WTC11 (cell line): ENCODE measurements at regions not wholly inside any gene's neighbourhood (a gene's known extent, or its start where the extent isn't known, plus 50 kb on each side); places are given as distances from the start of the nearest gene placed in this dataset.

Experiments used
- ATAC-seq: fragments of 200-7000 bp; cut with Tn5 transposase; 2 replicates; pipeline ENCODE4 v1.10.0; 2021; ENCODE audit warnings: mild to moderate bottlenecking, moderate library complexity
- CTCF ChIA-PET: fragments of 300-600 bp; sonication (Branson Sonifier 250); formaldehyde crosslinking; loops from one replicate; lab custom pipeline; 2021; ENCODE audit warnings: antibody characterized with exemption; lab: Charles Lee
- POLR2A ChIA-PET: fragments of 350-600 bp; sonication (Branson Sonifier 250); formaldehyde crosslinking; loops from one replicate; lab custom pipeline; 2021; ENCODE audit warnings: antibody characterized with exemption; lab: Charles Lee
- DNase-seq: peaks from one replicate; pipeline ENCODE4 v3.0.0; 2021; ENCODE audit warnings: low spot score
- H3K27ac Mint-ChIP-seq: 2 replicates; pipeline ENCODE4 v1.8.0; 2021; ENCODE audit warnings: mixed read lengths
- H3K27me3 Mint-ChIP-seq: 2 replicates; pipeline ENCODE4 v1.8.0; 2021; ENCODE audit warnings: low read depth, mild to moderate bottlenecking, moderate library complexity, mixed read lengths
- H3K36me3 Mint-ChIP-seq: 2 replicates; pipeline ENCODE4 v1.8.0; 2021; ENCODE audit warnings: mixed read lengths
- H3K4me1 Mint-ChIP-seq: 2 replicates; pipeline ENCODE4 v1.8.0; 2022; ENCODE audit warnings: mixed read lengths
- H3K4me3 Mint-ChIP-seq: 2 replicates; pipeline ENCODE4 v1.8.0; 2021; ENCODE audit warnings: mild to moderate bottlenecking, moderate library complexity, mixed read lengths
- H3K9me3 Mint-ChIP-seq: 2 replicates; pipeline ENCODE4 v1.8.0; 2021; ENCODE audit warnings: mixed read lengths
- E2F4 ChIP-seq: sonication (generic); formaldehyde crosslinking; IDR thresholded peaks from 2 replicates; pipeline ENCODE4 v1.8.1; 2022; ENCODE audit warnings: low read depth, mild to moderate bottlenecking, moderate library complexity, missing genetic modification reagents, borderline replicate concordance
- ERG ChIP-seq: fragments of 250-450 bp; sonication (Bioruptor Pico); IDR thresholded peaks from 2 replicates; pipeline ENCODE4 v1.8.0; 2021; ENCODE audit warnings: mild to moderate bottlenecking
- FOXJ3 ChIP-seq: sonication (generic); formaldehyde crosslinking; IDR thresholded peaks from 2 replicates; pipeline ENCODE4 v1.9.0; 2021; ENCODE audit warnings: missing genetic modification reagents, mild to moderate bottlenecking, borderline replicate concordance
- GABPB1 ChIP-seq: sonication (generic); formaldehyde crosslinking; IDR thresholded peaks from 2 replicates; pipeline ENCODE4 v1.8.1; 2023; ENCODE audit warnings: mild to moderate bottlenecking, missing genetic modification reagents
- MYBL2 ChIP-seq: sonication (generic); formaldehyde crosslinking; IDR thresholded peaks from 2 replicates; pipeline ENCODE4 v1.8.1; 2023; ENCODE audit warnings: mild to moderate bottlenecking, moderate library complexity, missing genetic modification reagents
- NFATC4 ChIP-seq: fragments of 250-450 bp; sonication (Bioruptor Pico); IDR thresholded peaks from 2 replicates; pipeline ENCODE4 v1.9.0; 2021; ENCODE audit warnings: mild to moderate bottlenecking
- NR1H2 ChIP-seq: sonication (generic); formaldehyde crosslinking; IDR thresholded peaks from 2 replicates; pipeline ENCODE4 v1.9.0; 2021; ENCODE audit warnings: mild to moderate bottlenecking, moderate library complexity, missing genetic modification reagents
- NR2C2 ChIP-seq: sonication (generic); formaldehyde crosslinking; IDR thresholded peaks from 2 replicates; pipeline ENCODE4 v1.8.0; 2022; ENCODE audit warnings: mild to moderate bottlenecking, missing genetic modification reagents
- PREB ChIP-seq: sonication (generic); formaldehyde crosslinking; IDR thresholded peaks from 2 replicates; pipeline ENCODE4 v1.8.1; 2022; ENCODE audit warnings: mild to moderate bottlenecking, missing genetic modification reagents, moderate library complexity, borderline replicate concordance
- RORB ChIP-seq: fragments of 250-450 bp; sonication (Bioruptor Pico); IDR thresholded peaks from 2 replicates; pipeline ENCODE4 v1.9.0; 2021; ENCODE audit warnings: mild to moderate bottlenecking
- SMAD3 ChIP-seq: sonication (generic); formaldehyde crosslinking; IDR thresholded peaks from 2 replicates; pipeline ENCODE4 v1.8.0; 2022; ENCODE audit warnings: missing genetic modification reagents, mild to moderate bottlenecking, borderline replicate concordance
- SMAD4 ChIP-seq: sonication (generic); formaldehyde crosslinking; IDR thresholded peaks from 2 replicates; pipeline ENCODE4 v1.8.0; 2022; ENCODE audit warnings: mild to moderate bottlenecking, missing genetic modification reagents
- SP1 ChIP-seq: sonication (generic); formaldehyde crosslinking; conservative IDR thresholded peaks from 2 replicates; pipeline ENCODE4 v1.8.1; 2022; ENCODE audit warnings: missing genetic modification reagents
- TP53 ChIP-seq: sonication (generic); formaldehyde crosslinking; IDR thresholded peaks from 2 replicates; pipeline ENCODE4 v1.8.1; 2023; ENCODE audit warnings: mild to moderate bottlenecking, missing genetic modification reagents
- ZBTB21 ChIP-seq: sonication (generic); formaldehyde crosslinking; IDR thresholded peaks from 2 replicates; pipeline ENCODE4 v1.8.1; 2023; ENCODE audit warnings: mild to moderate bottlenecking, missing genetic modification reagents, borderline replicate concordance
- ZBTB43 ChIP-seq: sonication (generic); formaldehyde crosslinking; IDR thresholded peaks from 2 replicates; pipeline ENCODE4 v1.8.1; 2023; ENCODE audit warnings: mild to moderate bottlenecking, missing genetic modification reagents
- ZNF317 ChIP-seq: sonication (generic); formaldehyde crosslinking; IDR thresholded peaks from 2 replicates; pipeline ENCODE4 v1.8.1; 2023; ENCODE audit warnings: low read depth, mild to moderate bottlenecking, moderate library complexity, missing genetic modification reagents, borderline replicate concordance
- ZNF671 ChIP-seq: fragments of 250-450 bp; sonication (Bioruptor Pico); IDR thresholded peaks from 2 replicates; pipeline ENCODE4 v1.8.0; 2021; ENCODE audit warnings: mild to moderate bottlenecking
- TF ChIP-seq, protein P1 (sequence below): sonication (generic); formaldehyde crosslinking; IDR thresholded peaks from 2 replicates; pipeline ENCODE4 v1.8.0; 2022; ENCODE audit warnings: mild to moderate bottlenecking, missing genetic modification reagents
- TF ChIP-seq, protein P2 (sequence below): sonication (generic); formaldehyde crosslinking; IDR thresholded peaks from 2 replicates; pipeline ENCODE4 v1.8.1; 2022; ENCODE audit warnings: missing genetic modification reagents, borderline replicate concordance
- TF ChIP-seq, protein P3 (sequence below): fragments of 250-450 bp; sonication (Bioruptor Pico); IDR thresholded peaks from 2 replicates; pipeline ENCODE4 v1.9.0; 2021; ENCODE audit warnings: mild to moderate bottlenecking
- TF ChIP-seq, protein P4 (sequence below): sonication (generic); formaldehyde crosslinking; IDR thresholded peaks from 2 replicates; pipeline ENCODE4 v1.8.0; 2023; ENCODE audit warnings: mild to moderate bottlenecking, missing genetic modification reagents

DNA sequence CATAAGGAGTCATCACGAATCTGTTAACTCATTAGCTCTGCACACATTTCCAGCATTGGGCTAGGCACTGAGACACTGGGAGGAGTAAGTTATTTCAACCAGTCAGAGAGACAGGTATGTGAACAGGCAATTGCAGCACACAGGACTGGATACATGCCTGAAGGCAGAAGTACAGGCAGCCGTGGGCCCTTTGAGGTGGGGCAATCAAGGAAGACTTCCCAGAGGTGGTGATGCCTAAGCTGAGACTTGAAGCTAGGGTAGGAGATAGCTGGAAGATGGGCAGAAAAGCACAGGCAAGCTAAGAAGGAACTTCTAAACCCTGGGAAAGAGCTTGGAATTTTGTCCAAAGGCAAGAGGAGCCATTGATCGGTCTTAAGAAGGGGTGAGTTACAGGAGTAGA, 249.7 kb downstream of the EMX2 start:
- Mint-ChIP-seq H3K4me1 (no peaks in the 10 kb centered on the region), H3K36me3 (no peaks in the 10 kb centered on the region), H3K9me3 (no peaks in the 10 kb centered on the region), H3K27ac (no peak overlapping the region), H3K27me3 (no peaks in the 10 kb centered on the region; the same call in 1 of the 2 replicates), H3K4me3 (no peak overlapping the region)
- ATAC-seq (no peak), DNase-seq (no peak)
- TF ChIP-seq E2F4 (CRISPR knock-in tag) (no peak), SP1 (CRISPR knock-in tag) (no peak), SMAD4 (no peak), SMAD3 (no peak), NR1H2 (CRISPR knock-in tag) (no peak)
- CTCF ChIA-PET: no interaction called here
- POLR2A ChIA-PET: no interaction called here

DNA sequence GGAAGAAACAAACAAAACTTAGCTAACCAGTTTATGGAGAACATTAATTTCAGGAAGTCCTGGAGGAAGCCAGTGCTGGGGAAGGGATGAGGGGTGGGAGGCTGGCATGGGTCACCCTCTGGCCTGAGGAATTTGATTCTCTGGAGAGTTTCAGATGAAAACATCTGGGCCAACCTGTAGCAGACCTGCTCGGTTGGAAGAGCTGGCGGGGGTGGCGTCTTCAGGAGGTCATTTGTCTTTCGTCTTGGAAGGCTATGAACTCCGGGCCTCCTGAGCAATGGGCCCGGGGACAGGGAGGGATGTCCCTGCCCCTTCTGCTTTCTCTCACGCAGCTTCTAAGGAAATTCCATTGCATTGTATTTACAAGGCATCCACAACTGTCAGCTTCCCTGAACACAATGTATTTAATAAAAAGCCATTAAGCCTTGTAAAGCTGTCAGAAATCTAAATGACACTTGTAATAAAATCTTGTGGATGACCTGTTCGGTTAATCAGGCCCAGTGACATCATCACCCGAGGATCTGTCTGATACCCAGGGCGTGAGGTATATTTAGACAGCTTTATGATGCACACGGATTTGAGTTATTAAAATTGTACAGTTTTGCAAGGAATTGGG, 250.5 kb downstream of the RAB11FIP2 start:
- no peak for DNase-seq
- H3K4me3 Mint-ChIP-seq: no peak overlapping the region
- H3K27ac Mint-ChIP-seq: no peak overlapping the region
- ATAC-seq: no peak
- TF ChIP-seq ZBTB21 (CRISPR knock-in tag): no peak
- no peak for TF ChIP-seq GABPB1
- TF ChIP-seq, protein P1, sequence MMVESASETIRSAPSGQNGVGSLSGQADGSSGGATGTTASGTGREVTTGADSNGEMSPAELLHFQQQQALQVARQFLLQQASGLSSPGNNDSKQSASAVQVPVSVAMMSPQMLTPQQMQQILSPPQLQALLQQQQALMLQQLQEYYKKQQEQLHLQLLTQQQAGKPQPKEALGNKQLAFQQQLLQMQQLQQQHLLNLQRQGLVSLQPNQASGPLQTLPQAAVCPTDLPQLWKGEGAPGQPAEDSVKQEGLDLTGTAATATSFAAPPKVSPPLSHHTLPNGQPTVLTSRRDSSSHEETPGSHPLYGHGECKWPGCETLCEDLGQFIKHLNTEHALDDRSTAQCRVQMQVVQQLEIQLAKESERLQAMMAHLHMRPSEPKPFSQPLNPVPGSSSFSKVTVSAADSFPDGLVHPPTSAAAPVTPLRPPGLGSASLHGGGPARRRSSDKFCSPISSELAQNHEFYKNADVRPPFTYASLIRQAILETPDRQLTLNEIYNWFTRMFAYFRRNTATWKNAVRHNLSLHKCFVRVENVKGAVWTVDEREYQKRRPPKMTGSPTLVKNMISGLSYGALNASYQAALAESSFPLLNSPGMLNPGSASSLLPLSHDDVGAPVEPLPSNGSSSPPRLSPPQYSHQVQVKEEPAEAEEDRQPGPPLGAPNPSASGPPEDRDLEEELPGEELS (CRISPR knock-in tag): no peak
- no peak for TF ChIP-seq ZNF317 (CRISPR knock-in tag)
- TF ChIP-seq ZBTB43 (CRISPR knock-in tag): no peak
- TF ChIP-seq, protein P2, sequence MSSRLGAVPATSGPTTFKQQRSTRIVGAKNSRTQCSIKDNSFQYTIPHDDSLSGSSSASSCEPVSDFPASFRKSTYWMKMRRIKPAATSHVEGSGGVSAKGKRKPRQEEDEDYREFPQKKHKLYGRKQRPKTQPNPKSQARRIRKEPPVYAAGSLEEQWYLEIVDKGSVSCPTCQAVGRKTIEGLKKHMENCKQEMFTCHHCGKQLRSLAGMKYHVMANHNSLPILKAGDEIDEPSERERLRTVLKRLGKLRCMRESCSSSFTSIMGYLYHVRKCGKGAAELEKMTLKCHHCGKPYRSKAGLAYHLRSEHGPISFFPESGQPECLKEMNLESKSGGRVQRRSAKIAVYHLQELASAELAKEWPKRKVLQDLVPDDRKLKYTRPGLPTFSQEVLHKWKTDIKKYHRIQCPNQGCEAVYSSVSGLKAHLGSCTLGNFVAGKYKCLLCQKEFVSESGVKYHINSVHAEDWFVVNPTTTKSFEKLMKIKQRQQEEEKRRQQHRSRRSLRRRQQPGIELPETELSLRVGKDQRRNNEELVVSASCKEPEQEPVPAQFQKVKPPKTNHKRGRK (CRISPR knock-in tag): no peak
- no peak for TF ChIP-seq FOXJ3 (CRISPR knock-in tag)
- TF ChIP-seq E2F4 (CRISPR knock-in tag): no peak
- TF ChIP-seq, protein P3, sequence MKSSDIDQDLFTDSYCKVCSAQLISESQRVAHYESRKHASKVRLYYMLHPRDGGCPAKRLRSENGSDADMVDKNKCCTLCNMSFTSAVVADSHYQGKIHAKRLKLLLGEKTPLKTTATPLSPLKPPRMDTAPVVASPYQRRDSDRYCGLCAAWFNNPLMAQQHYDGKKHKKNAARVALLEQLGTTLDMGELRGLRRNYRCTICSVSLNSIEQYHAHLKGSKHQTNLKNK: no peak
- TF ChIP-seq ERG (CRISPR knock-in tag): no peak
- TF ChIP-seq, protein P4, sequence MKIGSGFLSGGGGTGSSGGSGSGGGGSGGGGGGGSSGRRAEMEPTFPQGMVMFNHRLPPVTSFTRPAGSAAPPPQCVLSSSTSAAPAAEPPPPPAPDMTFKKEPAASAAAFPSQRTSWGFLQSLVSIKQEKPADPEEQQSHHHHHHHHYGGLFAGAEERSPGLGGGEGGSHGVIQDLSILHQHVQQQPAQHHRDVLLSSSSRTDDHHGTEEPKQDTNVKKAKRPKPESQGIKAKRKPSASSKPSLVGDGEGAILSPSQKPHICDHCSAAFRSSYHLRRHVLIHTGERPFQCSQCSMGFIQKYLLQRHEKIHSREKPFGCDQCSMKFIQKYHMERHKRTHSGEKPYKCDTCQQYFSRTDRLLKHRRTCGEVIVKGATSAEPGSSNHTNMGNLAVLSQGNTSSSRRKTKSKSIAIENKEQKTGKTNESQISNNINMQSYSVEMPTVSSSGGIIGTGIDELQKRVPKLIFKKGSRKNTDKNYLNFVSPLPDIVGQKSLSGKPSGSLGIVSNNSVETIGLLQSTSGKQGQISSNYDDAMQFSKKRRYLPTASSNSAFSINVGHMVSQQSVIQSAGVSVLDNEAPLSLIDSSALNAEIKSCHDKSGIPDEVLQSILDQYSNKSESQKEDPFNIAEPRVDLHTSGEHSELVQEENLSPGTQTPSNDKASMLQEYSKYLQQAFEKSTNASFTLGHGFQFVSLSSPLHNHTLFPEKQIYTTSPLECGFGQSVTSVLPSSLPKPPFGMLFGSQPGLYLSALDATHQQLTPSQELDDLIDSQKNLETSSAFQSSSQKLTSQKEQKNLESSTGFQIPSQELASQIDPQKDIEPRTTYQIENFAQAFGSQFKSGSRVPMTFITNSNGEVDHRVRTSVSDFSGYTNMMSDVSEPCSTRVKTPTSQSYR (CRISPR knock-in tag): no peak
- no peak for TF ChIP-seq ZNF671
- no peak for TF ChIP-seq SP1 (CRISPR knock-in tag)
- no peak for TF ChIP-seq RORB (CRISPR knock-in tag)
- TF ChIP-seq PREB: no peak
- TF ChIP-seq NFATC4 (CRISPR knock-in tag): no peak
- TF ChIP-seq NR2C2: no peak
- no peak for TF ChIP-seq TP53 (CRISPR knock-in tag)
- no peak for TF ChIP-seq MYBL2 (CRISPR knock-in tag)
- H3K4me1 Mint-ChIP-seq: no peaks in the 10 kb centered on the region
- ChIA-PET CTCF (no interaction called here), POLR2A (no interaction called here)
- H3K27me3 Mint-ChIP-seq: no peaks in the 10 kb centered on the region
- no peaks in the 10 kb centered on the region for H3K9me3 Mint-ChIP-seq
- no peaks in the 10 kb centered on the region for H3K36me3 Mint-ChIP-seq
